K562 (cell line): ENCODE measurements at regions not wholly inside any gene's neighbourhood (a gene's known extent, or its start where the extent isn't known, plus 50 kb on each side); places are given as distances from the start of the nearest gene placed in this dataset.

Experiments
- ARID2 ChIP-seq: fragments of 450-650 bp; IDR thresholded peaks from 2 replicates; pipeline ENCODE4 v1.6.1; 2017; ENCODE audit warnings: antibody characterized with exemption, mild to moderate bottlenecking
- ELF1 ChIP-seq: fragments of 200-800 bp; sonication (Bioruptor generic); IDR thresholded peaks from 2 replicates; pipeline ENCODE4 v1.6.1; 2016; ENCODE audit warnings: missing genetic modification characterization, missing compliant biosample characterization
- FOXJ3 ChIP-seq: sonication (generic); formaldehyde crosslinking; IDR thresholded peaks from 2 replicates; pipeline ENCODE4 v1.4.0; 2020; ENCODE audit warnings: mild to moderate bottlenecking, missing genetic modification reagents
- GATA2 ChIP-seq: sonication (generic); formaldehyde crosslinking; IDR thresholded peaks from 2 replicates; pipeline ENCODE4 v1.4.0; 2020; ENCODE audit warnings: mild to moderate bottlenecking, missing genetic modification reagents
- HNRNPH1 ChIP-seq: fragments of 200-400 bp; formaldehyde crosslinking; optimal IDR thresholded peaks from 2 replicates; pipeline ENCODE3; 2017; ENCODE audit warnings: low read depth, mild to moderate bottlenecking, low read length, moderate library complexity
- LEF1 ChIP-seq: fragments of 450-650 bp; IDR thresholded peaks from 2 replicates; pipeline ENCODE4 v1.6.1; 2016; ENCODE audit warnings: mild to moderate bottlenecking
- NCOA1 ChIP-seq: fragments of 450-650 bp; IDR thresholded peaks from 2 replicates; pipeline ENCODE4 v1.6.1; 2016; ENCODE audit warnings: low read depth
- POLR2H ChIP-seq: IDR thresholded peaks from 2 replicates; pipeline ENCODE4 v1.6.1; 2016; ENCODE audit warnings: missing genetic modification characterization, low read depth, mild to moderate bottlenecking, control low read depth, missing compliant biosample characterization, moderate library complexity
- RAD21 ChIP-seq, 2 experiments: fragments of 250-450 bp in 1 of 2; fragments of 450-650 bp in 1 of 2; sonication (Bioruptor Pico) in 1 of 2; formaldehyde crosslinking in 1 of 2; IDR thresholded peaks in 1 of 2; conservative IDR thresholded peaks in 1 of 2; 2 replicates each; pipeline versions ENCODE4 v1.4.0 to v1.8.0; 2020 to 2022; ENCODE audit warnings: mild to moderate bottlenecking in 2 of 2, moderate library complexity in 1 of 2
- SNRNP70 ChIP-seq: fragments of 200-400 bp; formaldehyde crosslinking; optimal IDR thresholded peaks from 2 replicates; pipeline ENCODE3; 2017; ENCODE audit warnings: low read depth, low read length
- ZEB2 ChIP-seq: fragments of 450-650 bp; IDR thresholded peaks from 2 replicates; pipeline ENCODE4 v1.6.1; 2016
- TF ChIP-seq, protein P1 (sequence below): fragments of 250-450 bp; sonication (Bioruptor Pico); IDR thresholded peaks from 2 replicates; pipeline ENCODE4 v1.4.0; 2020; ENCODE audit warnings: mild to moderate bottlenecking, moderate library complexity
- TF ChIP-seq, protein P2 (sequence below): fragments of 450-650 bp; formaldehyde crosslinking; IDR thresholded peaks from 2 replicates; pipeline ENCODE4 v1.4.0; 2020; ENCODE audit warnings: mild to moderate bottlenecking, moderate library complexity
- TF ChIP-seq, protein P3 (sequence below), 2 experiments: fragments of 150-350 bp in 1 of 2; IDR thresholded peaks; 2 replicates each; pipeline ENCODE4 v1.6.1; 2012 to 2016; ENCODE audit warnings: low read depth in 2 of 2, low read length in 2 of 2, mild to moderate bottlenecking in 1 of 2, moderate library complexity in 1 of 2
- TF ChIP-seq, protein P4 (sequence below): fragments of 450-650 bp; IDR thresholded peaks from 2 replicates; pipeline ENCODE4 v1.6.1; 2016; ENCODE audit warnings: mild to moderate bottlenecking
- TF ChIP-seq, protein P5 (sequence below): IDR thresholded peaks from 2 replicates; pipeline ENCODE4 v1.6.1; 2014; ENCODE audit warnings: antibody characterized with exemption

DNA sequence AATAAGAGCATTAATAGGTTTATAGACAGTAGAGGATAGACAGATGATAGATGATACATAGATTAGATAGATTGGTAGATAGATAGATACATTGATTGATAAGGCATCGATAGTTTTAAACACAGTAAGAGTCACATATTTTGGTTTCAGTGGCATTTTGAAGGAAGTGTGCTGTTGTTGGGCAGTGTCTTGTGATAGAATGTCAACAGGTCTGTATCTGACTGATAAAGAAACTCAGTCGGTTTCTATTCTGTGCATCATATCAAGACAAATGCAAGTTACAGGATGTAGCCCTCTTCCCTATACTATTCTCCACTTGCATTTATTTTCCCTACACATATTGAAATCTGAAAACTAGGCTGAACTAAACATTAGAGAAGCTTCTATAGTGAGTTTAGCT is 1229.0 kb upstream of the ZEB2 start (continued):
- 0 out of 2 replicates have a peak, but pooled peaks have one; percentile 31 for TF ChIP-seq ELF1 (tag)
- TF ChIP-seq, protein P1, sequence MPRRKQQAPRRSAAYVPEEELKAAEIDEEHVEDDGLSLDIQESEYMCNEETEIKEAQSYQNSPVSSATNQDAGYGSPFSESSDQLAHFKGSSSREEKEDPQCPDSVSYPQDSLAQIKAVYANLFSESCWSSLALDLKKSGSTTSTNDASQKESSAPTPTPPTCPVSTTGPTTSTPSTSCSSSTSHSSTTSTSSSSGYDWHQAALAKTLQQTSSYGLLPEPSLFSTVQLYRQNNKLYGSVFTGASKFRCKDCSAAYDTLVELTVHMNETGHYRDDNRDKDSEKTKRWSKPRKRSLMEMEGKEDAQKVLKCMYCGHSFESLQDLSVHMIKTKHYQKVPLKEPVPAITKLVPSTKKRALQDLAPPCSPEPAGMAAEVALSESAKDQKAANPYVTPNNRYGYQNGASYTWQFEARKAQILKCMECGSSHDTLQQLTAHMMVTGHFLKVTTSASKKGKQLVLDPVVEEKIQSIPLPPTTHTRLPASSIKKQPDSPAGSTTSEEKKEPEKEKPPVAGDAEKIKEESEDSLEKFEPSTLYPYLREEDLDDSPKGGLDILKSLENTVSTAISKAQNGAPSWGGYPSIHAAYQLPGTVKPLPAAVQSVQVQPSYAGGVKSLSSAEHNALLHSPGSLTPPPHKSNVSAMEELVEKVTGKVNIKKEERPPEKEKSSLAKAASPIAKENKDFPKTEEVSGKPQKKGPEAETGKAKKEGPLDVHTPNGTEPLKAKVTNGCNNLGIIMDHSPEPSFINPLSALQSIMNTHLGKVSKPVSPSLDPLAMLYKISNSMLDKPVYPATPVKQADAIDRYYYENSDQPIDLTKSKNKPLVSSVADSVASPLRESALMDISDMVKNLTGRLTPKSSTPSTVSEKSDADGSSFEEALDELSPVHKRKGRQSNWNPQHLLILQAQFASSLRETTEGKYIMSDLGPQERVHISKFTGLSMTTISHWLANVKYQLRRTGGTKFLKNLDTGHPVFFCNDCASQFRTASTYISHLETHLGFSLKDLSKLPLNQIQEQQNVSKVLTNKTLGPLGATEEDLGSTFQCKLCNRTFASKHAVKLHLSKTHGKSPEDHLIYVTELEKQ (CRISPR knock-in tag) = no peak
- TF ChIP-seq, protein P2, sequence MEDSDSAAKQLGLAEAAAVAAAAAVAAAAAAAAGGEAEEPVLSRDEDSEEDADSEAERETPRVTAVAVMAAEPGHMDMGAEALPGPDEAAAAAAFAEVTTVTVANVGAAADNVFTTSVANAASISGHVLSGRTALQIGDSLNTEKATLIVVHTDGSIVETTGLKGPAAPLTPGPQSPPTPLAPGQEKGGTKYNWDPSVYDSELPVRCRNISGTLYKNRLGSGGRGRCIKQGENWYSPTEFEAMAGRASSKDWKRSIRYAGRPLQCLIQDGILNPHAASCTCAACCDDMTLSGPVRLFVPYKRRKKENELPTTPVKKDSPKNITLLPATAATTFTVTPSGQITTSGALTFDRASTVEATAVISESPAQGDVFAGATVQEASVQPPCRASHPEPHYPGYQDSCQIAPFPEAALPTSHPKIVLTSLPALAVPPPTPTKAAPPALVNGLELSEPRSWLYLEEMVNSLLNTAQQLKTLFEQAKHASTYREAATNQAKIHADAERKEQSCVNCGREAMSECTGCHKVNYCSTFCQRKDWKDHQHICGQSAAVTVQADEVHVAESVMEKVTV (CRISPR knock-in tag) = peak; percentile 37; the same call in 1 of the 2 replicates
- TF ChIP-seq NCOA1 = 0 out of 2 replicates have a peak, but pooled peaks have one; percentile 45
- TF ChIP-seq ZEB2 = 0 out of 2 replicates have a peak, but pooled peaks have one; percentile 11
- 0 out of 2 replicates have a peak, but pooled peaks have one; percentile 20 for TF ChIP-seq LEF1
- TF ChIP-seq FOXJ3 (CRISPR knock-in tag) = no peak
- TF ChIP-seq POLR2H = 0 out of 2 replicates have a peak, but pooled peaks have one; percentile 33
- TF ChIP-seq SNRNP70 = no peak
- no peak for TF ChIP-seq HNRNPH1
- TF ChIP-seq, protein P3, sequence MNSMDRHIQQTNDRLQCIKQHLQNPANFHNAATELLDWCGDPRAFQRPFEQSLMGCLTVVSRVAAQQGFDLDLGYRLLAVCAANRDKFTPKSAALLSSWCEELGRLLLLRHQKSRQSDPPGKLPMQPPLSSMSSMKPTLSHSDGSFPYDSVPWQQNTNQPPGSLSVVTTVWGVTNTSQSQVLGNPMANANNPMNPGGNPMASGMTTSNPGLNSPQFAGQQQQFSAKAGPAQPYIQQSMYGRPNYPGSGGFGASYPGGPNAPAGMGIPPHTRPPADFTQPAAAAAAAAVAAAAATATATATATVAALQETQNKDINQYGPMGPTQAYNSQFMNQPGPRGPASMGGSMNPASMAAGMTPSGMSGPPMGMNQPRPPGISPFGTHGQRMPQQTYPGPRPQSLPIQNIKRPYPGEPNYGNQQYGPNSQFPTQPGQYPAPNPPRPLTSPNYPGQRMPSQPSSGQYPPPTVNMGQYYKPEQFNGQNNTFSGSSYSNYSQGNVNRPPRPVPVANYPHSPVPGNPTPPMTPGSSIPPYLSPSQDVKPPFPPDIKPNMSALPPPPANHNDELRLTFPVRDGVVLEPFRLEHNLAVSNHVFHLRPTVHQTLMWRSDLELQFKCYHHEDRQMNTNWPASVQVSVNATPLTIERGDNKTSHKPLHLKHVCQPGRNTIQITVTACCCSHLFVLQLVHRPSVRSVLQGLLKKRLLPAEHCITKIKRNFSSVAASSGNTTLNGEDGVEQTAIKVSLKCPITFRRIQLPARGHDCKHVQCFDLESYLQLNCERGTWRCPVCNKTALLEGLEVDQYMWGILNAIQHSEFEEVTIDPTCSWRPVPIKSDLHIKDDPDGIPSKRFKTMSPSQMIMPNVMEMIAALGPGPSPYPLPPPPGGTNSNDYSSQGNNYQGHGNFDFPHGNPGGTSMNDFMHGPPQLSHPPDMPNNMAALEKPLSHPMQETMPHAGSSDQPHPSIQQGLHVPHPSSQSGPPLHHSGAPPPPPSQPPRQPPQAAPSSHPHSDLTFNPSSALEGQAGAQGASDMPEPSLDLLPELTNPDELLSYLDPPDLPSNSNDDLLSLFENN (IDR thresholded peaks at IDR 0.05; ENCODE audit: low read depth in 2 of 2, low read length in 2 of 2) = no peak
- TF ChIP-seq, protein P4, sequence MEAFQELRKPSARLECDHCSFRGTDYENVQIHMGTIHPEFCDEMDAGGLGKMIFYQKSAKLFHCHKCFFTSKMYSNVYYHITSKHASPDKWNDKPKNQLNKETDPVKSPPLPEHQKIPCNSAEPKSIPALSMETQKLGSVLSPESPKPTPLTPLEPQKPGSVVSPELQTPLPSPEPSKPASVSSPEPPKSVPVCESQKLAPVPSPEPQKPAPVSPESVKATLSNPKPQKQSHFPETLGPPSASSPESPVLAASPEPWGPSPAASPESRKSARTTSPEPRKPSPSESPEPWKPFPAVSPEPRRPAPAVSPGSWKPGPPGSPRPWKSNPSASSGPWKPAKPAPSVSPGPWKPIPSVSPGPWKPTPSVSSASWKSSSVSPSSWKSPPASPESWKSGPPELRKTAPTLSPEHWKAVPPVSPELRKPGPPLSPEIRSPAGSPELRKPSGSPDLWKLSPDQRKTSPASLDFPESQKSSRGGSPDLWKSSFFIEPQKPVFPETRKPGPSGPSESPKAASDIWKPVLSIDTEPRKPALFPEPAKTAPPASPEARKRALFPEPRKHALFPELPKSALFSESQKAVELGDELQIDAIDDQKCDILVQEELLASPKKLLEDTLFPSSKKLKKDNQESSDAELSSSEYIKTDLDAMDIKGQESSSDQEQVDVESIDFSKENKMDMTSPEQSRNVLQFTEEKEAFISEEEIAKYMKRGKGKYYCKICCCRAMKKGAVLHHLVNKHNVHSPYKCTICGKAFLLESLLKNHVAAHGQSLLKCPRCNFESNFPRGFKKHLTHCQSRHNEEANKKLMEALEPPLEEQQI = peak; percentile 84
- TF ChIP-seq, protein P5, sequence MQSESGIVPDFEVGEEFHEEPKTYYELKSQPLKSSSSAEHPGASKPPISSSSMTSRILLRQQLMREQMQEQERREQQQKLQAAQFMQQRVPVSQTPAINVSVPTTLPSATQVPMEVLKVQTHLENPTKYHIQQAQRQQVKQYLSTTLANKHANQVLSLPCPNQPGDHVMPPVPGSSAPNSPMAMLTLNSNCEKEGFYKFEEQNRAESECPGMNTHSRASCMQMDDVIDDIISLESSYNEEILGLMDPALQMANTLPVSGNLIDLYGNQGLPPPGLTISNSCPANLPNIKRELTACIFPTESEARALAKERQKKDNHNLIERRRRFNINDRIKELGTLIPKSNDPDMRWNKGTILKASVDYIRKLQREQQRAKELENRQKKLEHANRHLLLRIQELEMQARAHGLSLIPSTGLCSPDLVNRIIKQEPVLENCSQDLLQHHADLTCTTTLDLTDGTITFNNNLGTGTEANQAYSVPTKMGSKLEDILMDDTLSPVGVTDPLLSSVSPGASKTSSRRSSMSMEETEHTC = peak; percentile 75
- TF ChIP-seq RAD21 (CRISPR knock-in tag; conservative IDR thresholded peaks at IDR 0.05 in 1 of 2, IDR thresholded peaks at IDR 0.05 in 1 of 2) = peak; percentile 13 to 15; a peak in 1 of 4 replicates
- TF ChIP-seq ARID2 = no peak
- TF ChIP-seq GATA2 (CRISPR knock-in tag) = peak; percentile 30; the same call in 1 of the 2 replicates
